Lower leg skin (tissue), 3 donors: ENCODE measurements at regions not wholly inside any gene's neighbourhood (a gene's known extent, or its start where the extent isn't known, plus 50 kb on each side); places are given as distances from the start of the nearest gene placed in this dataset.

Experiments used
- CTCF ChIP-seq, 3 donors: fragments of 450-650 bp; IDR thresholded peaks; one replicate each; pipeline ENCODE4 v1.5.1; 2016; ENCODE audit warnings: antibody characterized with exemption in 3 of 3, mild to moderate bottlenecking in 3 of 3, moderate library complexity in 2 of 3
- POLR2A ChIP-seq, 2 donors: fragments of 450-650 bp; IDR thresholded peaks; one replicate each; pipeline ENCODE4 v1.6.1; 2016 to 2017; ENCODE audit warnings: antibody characterized with exemption in 2 of 2, mild to moderate bottlenecking in 1 of 2, moderate library complexity in 1 of 2

- TF ChIP-seq CTCF (IDR thresholded peaks at IDR 0.05) (no peak), POLR2A (IDR thresholded peaks at IDR 0.05) (no peak)
These were observed 126.0 kb upstream of the TENT5A start for GRCh38 chr6:81878479-81878878.
